A673 (cell line): ENCODE measurements at regions not wholly inside any gene's neighbourhood (a gene's known extent, or its start where the extent isn't known, plus 50 kb on each side); places are given as distances from the start of the nearest gene placed in this dataset.

Source experiments
- EZH2 ChIP-seq: fragments of 200-600 bp; sonication (generic); IDR thresholded peaks from 2 replicates; pipeline ENCODE4 v1.6.1; 2017; ENCODE audit warnings: borderline replicate concordance, low read depth, mild to moderate bottlenecking, mixed read lengths, antibody characterized with exemption, low read length; ENCODE audit not compliant: poor library complexity, severe bottlenecking
- TF ChIP-seq, protein P1 (sequence below): fragments of 300-800, 200-600 bp; sonication (generic); conservative IDR thresholded peaks from 2 replicates; pipeline ENCODE4 v1.5.1; 2017; ENCODE audit warnings: low read depth, mild to moderate bottlenecking, antibody characterized with exemption, low read length, moderate library complexity, mixed read lengths

DNA sequence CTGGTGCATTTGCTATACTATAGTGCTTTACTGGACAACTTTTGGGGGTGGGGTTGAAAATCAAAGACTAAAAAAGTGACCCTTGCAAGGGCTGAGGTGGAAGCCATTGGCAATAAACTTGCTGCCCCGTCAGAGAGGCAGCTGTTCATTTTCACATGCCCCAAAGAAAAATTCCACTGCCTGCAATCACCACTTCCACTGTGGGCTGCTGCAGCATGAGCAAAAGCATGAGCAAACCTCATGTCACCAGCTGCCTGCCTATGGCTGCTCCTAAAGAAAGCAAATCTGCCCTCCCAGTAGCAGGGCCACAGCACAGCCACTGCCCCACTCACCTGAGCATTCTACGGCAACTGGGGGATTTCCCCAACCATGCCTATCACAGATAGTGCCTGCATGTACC is 290.0 kb downstream of the PAX1 start:
- TF ChIP-seq, protein P1, sequence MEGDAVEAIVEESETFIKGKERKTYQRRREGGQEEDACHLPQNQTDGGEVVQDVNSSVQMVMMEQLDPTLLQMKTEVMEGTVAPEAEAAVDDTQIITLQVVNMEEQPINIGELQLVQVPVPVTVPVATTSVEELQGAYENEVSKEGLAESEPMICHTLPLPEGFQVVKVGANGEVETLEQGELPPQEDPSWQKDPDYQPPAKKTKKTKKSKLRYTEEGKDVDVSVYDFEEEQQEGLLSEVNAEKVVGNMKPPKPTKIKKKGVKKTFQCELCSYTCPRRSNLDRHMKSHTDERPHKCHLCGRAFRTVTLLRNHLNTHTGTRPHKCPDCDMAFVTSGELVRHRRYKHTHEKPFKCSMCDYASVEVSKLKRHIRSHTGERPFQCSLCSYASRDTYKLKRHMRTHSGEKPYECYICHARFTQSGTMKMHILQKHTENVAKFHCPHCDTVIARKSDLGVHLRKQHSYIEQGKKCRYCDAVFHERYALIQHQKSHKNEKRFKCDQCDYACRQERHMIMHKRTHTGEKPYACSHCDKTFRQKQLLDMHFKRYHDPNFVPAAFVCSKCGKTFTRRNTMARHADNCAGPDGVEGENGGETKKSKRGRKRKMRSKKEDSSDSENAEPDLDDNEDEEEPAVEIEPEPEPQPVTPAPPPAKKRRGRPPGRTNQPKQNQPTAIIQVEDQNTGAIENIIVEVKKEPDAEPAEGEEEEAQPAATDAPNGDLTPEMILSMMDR, result no peak
- no peak for TF ChIP-seq EZH2
